CD4-positive, alpha-beta T cell treated with Interleukin-15 for 4 hours (primary cell): ENCODE measurements at regions not wholly inside any gene's neighbourhood (a gene's known extent, or its start where the extent isn't known, plus 50 kb on each side); places are given as distances from the start of the nearest gene placed in this dataset.
"Not testable (repeated sequence)": the region's sequence is repeated elsewhere in the genome, so short reads cannot be mapped to it uniquely, and the experiment has no call there.

Source experiments
- DNase-seq: peaks from one replicate; pipeline ENCODE4 v3.0.0-alpha.2; 2020; ENCODE audit warnings: low spot score

DNA sequence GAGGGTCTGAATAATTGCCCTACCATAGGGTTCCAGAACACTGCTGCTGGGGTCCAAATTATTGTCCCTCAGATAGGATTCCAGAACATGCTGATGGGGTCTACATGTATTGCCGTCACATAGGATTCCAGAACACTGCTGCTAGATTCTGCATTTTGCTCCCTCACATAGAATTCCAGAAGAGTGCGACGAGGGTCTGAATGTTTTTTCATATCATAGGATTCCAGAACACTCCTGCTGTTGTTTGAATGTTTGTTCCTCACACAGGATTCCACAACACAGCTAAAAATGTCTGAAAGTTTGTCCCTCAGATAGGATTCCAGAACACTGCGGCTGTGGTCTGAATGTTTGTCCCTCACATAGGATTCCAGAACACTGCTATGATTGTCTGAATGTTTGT, 198.1 kb downstream of the FOXD4L6 start:
- not testable (repeated sequence) for DNase-seq

DNA sequence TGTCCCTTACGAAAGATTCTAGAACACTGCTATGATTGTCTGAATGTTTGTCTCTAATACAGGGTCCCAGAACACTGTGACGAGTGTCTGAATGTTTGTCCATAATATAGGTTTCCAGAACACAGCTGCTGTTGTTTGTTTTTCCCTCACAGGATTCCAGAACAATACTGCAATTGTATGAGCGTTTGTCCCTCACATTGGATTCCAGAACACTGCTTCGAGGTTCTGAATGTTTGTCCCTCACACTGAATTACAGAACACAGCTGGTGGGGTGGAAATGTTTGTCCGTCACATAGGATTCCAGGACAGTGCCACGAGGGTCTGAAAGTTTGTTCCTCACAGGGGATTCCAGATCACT, 199.0 kb downstream of the FOXD4L6 start:
- DNase-seq = not testable (repeated sequence)

DNA sequence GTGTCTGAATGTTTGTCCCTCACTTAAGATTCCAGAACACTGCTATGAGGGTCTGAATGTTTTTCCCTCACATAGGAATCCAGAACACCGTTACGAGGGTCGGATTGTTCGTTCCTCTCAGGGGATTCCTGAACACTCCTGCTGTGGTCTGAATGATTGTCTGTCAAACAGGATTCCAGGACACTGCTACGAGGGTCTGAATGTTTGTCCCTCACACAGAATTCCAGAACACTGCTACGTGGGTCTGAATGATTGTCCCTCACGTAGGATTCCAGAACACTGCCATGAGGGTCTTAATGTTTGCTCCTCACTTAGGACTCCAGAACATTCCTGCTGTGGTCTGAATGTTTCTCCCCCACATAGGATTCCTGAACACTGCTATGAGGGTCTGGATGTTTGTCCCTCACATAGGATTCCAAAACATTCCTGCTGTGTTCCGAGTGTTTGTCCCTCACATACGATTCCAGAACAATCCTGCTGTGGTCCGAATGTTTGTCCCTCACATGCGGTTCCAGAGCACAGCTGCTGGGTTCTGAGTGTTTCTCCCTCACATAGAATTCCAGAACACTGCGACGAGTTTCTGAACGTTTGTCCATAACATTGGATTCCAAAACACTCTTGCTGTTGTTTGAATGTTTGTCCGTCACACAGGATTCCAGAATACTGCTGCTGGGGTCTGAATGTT, 199.5 kb downstream of the FOXD4L6 start:
- DNase-seq = no peak

DNA sequence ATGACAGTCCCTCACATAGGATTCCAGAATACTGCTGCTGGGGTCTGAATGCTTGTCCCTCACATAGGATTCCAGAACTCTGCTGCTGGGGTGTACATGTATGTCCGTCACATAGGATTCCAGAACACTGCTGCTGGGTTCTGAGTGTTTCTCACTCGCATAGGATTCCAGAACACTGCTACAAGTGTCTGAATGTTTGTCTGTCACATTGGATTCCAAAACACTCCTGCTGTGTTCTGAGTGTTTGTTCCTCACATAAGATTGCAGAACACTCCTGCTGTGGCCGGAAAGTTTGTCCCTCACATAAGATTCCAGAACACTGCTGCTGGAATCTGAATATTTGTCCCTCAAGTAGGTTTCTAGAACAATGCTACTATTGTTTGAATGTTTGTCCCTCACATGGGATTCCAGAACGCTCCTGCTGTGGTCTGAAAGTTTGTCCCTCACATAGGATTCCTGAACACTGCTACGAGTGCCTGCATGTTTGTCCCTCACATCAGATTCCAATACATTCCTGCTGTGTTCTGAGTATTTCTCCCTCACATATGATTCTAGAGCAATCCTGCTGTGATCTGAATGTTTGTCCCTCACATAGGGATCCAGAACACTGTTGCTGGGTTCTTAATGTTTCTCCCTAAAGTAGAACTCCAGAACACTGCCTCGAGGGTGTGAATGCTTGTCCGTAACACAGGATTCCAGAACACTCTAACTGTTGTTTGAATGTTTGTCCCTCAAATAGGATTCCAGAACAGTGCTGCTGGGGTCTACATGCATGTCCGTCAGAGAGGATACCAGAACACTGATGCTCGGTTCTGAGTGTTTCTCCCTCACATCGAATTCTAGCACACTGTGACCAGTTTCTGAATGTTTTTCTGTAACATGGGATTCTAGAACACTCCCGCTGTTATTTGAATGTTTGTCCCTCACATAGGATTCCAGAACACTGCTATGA, 200.4 kb downstream of the FOXD4L6 start:
- no peak for DNase-seq

DNA sequence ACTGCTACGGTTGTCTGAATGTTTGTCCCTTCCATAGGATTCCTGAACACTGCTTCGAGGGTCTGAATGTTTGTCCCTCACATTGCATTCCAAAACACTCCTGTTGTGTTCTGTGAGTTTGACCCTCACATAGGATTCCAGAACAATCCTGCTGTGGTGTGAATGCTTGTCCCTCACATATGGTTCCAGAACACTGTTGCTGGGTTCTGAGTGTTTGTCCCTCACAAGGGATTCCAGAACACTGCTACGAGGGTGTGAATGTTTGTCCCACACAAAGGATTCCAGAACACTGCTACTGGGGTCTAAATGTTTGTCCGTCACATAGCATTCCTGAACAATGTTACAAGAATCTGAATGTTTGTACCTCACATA, 201.2 kb downstream of the FOXD4L6 start:
- DNase-seq = no peak

DNA sequence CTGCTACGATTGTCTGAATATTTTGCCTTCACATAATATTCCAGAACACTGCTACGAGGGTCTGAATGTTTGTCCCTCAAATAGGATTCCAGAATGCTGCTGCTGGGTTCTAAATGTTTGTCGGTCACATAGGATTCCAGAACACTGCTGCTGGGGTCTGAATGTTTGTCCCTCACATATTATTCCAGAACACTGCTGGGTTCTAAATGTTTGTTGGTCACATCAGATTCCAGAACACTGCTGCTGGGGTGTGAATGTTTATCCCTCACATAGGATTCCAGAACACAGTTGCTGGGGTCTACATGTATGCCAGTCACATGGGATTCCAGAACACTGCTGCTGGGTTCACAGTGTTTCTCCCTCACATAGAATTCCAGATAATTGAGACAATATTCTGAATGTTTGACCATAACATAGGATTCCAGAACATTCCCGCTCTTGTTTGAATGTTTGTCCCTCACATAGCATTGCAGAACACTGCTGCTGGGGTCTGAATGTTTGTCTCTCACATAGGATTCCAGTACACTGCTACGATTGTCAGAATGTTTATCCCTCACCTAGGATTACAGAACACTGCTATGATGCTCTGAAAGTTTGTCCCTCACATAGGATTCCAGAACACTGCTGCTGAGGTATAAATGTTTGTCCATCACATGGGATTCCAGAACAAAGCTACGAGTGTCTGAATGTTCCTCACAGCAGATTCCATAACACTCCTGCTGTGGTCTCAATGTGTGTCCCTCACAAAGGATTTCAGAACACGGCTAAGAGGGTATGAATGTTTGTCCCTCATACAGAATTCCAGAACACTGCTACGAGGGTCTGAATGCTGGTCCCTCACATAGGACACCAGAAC, 201.8 kb downstream of the FOXD4L6 start:
- DNase-seq = no peak

DNA sequence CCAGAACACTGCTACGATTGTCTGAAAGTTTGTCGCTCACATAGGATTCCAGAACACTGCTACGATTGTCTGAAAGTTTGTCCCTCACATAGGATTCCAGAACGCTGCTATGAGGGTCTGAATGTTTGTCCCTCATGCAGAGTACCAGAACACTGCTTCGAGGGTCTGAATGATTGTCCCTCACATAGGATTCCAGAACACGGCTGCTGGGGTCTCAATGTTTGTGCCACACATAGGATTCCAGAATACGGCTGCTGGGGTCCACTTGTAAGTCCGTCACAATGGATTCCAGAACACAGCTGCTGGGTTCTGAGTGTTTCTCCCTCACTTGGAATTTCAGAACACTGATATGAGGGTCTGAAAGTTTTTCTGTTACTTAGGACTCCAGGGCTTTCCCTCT, 203.3 kb downstream of the FOXD4L6 start:
- DNase-seq = no peak

DNA sequence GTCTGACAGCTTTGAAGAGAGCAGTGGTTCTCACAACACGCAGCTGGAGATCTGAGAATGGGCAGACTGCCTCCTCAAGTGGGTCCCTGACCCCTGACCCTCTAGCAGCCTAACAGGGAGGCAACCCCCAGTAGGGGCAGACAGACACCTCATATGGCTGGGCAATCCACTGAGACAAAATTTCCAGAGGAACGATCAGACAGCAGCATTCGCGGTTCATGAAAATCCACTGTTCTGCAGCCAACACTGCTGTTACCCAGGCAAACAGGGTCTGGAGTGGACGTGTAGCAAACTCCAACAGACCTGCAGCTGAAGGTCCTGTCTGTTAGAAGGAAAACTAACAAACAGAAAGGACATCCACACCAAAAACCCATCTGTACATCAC, 212.1 kb downstream of the FOXD4L6 start:
- DNase-seq = not testable (repeated sequence)

DNA sequence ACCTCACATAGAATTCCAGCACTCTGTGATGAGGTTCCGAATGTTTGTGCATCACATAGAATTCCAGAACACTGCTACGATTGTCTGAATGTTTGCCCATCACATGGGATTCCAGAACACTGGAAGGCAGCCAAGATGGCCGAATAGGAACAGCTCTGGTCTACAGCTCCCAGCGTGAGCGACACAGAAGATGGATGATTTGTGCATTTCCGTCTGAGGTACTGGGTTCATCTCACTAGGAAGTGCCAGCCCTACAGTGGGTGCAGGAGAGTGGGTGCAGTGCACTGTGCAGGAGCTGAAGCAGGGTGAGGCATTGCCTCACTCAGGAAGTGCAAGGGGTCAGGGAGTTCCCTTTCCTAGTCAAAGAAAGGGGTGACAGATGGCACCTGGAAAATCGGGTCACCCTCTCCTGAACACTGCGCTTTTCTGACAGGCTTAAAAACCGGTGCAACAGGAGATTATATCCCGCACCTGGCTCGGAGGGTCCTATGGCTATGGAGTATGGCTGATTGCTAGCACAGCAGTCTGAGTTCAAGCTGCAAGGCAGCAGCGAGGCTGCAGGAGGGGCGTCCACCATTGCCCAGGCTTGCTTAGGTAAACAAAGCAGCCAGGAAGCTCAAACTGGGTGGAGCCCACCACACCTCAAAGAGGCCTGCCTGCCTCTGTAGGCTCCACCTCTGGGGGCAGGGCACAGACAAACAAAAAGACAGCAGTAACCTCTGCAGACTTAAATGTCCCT, 212.7 kb downstream of the FOXD4L6 start:
- DNase-seq = not testable (repeated sequence)

DNA sequence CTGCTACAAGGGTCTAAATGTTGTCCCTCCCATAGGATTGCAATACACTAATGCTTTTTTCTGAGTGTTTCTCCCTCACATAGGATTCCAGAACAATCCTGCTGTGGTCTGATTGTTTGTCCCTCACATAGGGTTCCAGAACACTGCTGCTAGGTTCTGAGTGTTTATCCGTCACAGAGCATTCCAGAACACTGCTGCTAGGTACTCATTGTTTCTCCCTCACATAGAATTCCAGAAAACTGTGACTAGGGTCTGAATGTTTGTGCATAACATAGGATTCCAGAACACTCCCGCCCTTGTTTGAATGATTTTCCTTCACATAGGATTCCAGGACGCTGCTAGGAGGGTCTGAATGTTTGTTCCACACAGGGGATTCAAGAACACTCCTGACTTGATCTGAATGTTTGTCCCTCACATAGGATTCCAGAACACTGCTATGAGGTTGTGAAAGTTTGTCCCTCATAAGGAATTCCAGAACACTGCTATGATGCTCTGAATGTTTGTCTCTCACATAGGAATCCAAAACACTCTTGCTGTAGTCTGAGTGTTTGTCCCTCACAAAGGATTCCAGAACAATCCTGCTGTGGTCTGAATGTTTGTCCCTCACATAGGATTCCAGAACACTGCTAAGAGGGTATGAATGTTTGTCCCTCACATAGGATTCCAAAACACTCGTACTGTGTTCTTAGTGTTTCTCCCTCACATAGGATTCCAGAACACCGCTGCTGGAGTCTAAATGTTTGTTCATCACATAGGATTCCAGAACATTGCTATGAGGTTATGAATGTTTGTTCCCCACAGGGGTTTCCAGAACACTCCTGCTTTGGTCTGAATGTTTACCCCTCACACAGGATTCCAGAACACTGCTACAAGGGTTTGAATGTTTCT, 213.5 kb downstream of the FOXD4L6 start:
- no peak for DNase-seq

DNA sequence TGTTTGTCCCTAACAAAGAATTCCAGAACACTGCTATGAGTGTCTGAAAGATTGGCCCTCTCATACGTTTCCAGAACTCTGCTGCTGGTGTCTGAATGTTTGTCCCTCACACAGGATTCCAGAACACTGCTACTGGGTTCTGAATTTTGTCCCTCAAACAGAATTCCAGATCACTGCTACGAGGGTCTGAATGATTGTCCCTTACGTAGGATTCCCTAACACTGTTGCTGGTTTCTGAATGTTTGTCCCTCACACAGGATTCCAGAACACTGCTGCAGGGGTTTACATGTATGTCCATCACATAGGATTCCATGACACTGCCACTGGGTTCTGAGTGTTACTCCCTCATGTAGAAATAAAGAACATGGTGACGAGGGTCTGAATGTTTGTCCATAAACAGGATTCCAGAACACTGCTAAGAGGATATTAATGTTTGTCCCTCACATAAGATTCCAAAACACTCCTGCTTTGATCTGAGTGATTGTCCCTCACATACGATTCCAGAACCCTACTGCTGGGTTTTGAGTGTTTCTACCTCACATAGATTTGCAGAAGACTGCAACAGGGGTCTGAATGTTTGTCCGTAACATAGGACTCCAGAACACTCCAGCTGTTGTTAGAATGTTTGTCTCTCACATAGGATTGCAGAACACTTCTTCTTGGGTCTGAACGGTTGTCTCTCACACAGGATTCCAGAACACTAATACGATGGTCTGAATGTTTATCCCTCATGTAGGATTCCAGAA, 214.4 kb downstream of the FOXD4L6 start:
- DNase-seq = no peak

DNA sequence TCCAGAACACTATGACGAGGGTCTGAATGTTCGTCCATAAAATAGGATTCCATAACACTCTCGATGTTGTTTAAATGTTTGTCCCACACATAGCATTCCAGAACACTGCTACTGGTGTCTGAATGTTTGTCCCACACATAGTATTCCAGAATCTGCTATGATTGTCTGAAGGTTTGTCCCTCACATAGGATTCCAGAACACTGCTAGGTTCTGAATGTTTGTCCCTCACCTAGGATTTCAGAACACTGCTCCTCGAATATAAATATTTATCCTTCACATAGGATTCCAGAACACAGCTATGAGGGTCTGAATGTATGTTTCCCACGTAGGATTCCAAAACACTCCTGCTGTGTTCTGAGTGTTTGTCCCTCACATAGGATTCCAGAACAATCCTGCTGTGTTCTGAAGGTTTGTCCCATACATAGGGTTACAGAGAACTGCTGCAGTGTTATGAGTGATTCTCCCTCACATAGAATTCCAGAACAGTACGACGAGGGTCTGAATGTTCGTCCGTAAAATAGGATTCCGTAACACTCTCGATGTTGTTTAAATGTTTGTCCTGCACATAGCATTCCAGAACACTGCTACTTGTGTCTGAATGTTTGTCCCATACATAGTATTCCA, 215.3 kb downstream of the FOXD4L6 start:
- DNase-seq = no peak

DNA sequence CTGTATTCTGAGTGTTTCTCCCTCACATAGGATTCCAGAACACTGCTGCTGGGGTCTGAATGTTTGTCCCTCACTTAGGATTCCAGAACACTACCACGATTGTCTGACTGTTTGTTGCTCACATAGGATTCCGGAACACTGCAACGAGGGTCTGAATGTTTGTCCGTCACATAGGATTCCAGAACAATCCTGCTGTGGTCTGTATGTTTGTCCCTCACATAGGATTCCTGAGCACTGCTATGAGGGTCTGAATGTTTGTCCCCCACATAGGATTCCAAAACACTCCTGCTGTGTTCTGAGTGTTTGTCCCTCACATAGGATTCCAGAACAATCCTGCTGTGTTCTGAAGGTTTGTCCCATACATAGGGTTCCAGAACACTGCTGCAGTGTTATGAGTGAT, 215.8 kb downstream of the FOXD4L6 start:
- DNase-seq = not testable (repeated sequence)

DNA sequence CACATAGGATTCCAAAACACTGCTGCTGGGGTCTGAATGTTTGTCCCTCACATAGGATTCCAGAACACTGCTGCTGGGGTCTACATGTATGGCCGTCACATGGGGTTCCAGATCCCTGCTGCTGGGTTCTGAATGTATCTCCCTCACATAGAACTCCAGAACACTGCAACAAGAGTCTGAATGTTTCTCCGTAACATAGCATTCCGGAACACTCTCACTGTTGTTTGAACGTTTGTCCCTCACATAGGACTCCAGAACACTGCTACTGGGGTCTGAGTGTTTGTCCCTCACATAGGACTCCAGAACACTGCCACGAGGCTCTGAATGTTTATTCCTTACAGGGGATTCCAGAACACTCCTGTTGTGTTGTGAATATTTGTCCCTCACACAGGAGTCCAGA, 216.8 kb downstream of the FOXD4L6 start:
- DNase-seq = no peak

DNA sequence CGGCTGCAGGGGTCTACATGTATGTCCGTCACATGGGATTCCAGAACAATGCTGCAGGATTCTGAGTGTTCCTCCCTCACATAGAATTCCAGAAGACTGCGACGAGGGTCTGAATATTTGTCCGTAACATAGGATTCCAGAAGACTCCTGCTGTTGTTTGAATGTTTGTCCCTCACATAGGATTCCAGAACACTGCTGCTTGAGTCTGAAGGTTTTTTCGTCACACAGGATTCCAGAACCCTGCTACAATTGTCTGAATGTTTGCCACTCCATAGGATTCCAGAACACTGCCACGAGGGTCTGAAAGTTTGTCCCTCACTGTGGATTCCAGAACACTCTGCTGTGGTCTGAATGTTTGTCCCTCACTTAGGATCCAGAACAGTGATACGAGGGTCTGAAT, 217.5 kb downstream of the FOXD4L6 start:
- not testable (repeated sequence) for DNase-seq

DNA sequence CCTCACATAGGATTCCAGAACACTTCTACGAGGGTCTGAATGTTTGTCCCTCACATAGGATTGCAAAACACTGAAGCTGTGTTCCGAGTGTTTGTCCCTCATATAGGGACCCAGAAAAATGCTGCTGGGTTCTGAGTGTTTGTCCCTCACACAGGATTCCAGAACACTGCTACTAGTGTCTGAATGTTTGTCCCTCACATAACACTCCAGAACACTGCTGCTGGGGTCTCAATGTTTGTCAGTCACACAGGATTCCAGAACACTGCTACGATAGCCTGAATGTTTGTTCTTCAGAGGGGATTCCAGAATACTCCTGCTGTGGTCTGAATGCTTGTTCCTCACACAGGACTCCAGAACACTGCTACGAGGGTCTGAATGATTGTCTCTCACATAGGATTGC, 218.7 kb downstream of the FOXD4L6 start:
- no peak for DNase-seq

DNA sequence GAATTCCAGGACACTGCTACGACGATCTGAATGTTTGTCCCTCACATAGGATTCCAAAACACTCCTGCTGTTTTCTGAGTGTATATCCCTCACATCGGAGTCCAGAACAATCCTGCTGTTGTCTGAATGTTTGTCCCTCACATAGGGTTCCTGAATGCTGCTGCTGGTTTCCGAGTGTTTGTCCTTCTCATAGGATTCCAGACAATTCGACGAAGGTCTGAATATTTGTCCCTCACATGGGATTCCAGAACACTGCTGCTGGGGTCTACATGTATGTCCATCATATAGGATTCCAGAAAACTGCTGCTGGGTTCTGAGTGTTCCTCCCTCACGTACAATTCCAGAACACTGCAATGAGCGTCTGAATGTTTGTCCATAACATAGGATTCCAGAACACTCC, 219.4 kb downstream of the FOXD4L6 start:
- DNase-seq = not testable (repeated sequence)

DNA sequence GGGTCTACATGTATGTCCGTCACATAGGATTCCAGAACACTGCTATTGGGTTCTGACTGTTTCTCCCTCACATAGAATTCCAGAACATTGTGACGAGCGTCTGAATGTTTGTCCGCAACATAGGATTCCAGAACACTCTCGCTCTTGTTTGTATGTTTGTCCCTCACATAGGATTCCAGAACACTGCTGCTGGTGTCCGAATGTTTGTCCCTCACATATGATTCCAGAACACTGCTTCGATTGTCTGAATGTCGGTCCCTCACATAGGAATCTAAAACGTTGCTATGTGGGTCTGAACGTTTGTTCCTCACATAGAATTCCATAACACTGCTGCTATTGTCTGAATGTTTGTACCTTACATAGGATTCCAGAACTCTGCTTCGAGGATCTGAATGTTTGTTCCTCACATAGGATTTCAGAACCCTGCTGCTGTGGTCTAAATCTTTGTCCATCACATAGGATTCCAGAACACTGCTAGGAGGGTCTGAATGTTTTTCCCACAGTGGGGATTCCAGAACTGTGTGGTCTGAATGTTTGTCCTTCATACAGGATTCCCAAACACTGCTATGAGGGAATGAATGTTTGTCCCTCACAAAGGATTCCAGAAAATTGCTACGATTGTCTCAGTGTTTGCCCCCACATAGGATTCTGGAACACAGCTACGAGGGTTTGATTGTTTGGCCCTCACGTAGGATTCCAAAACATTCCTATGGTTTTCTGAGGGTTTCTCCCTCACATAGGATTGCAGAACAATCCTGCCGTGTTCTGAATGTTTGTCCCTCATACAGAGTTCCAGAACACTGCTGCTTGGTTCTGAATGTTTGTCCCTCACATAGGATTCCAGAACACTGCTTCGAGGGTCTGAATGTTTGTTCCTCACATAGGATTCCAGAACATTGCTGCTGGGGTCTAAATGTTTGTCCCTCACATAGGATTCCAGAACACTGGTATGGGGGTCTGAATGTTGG, 220.5 kb downstream of the FOXD4L6 start:
- DNase-seq = no peak
